Fibroblast of villous mesenchyme (primary cell): ENCODE measurements at regions not wholly inside any gene's neighbourhood (a gene's known extent, or its start where the extent isn't known, plus 50 kb on each side); places are given as distances from the start of the nearest gene placed in this dataset.

Experiments used
- DNase-seq: peaks from one replicate; pipeline ENCODE4 v3.0.0-alpha.2; 2010; ENCODE audit warnings: low read depth
- H3K4me3 ChIP-seq: 2 replicates; pipeline ENCODE4 v1.5.1; 2011; ENCODE audit warnings: low read depth, mild to moderate bottlenecking, low read length
- TF ChIP-seq, protein P1 (sequence below): IDR thresholded peaks from 2 replicates; pipeline ENCODE4 v1.5.1; 2012; ENCODE audit warnings: low read depth, mild to moderate bottlenecking, low read length; ENCODE audit not compliant: insufficient read depth

DNA sequence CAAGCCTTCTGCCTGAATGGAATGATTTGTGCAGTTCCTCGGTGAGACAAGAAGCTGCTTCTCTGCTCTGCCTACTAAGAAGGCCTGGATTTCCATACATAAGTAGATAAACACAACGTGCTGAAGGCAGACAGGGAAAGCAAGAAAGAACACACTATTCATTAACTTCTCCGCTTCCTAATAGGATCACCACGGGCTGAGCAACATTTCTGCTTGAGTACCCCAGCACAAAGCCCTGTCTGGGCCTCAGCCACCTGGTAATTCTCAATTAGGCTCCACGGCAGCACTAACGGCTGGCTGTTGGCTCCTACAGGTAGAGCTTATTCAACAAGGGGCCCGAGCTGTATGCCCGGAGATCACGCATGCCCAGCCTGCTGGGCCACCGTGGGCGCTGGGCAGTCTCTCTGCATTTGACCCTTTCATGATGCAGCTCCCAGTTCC lies 1156.6 kb downstream of the TBC1D22A start:
- DNase-seq = no peak
- H3K4me3 ChIP-seq = no peak overlapping the region
- TF ChIP-seq, protein P1, sequence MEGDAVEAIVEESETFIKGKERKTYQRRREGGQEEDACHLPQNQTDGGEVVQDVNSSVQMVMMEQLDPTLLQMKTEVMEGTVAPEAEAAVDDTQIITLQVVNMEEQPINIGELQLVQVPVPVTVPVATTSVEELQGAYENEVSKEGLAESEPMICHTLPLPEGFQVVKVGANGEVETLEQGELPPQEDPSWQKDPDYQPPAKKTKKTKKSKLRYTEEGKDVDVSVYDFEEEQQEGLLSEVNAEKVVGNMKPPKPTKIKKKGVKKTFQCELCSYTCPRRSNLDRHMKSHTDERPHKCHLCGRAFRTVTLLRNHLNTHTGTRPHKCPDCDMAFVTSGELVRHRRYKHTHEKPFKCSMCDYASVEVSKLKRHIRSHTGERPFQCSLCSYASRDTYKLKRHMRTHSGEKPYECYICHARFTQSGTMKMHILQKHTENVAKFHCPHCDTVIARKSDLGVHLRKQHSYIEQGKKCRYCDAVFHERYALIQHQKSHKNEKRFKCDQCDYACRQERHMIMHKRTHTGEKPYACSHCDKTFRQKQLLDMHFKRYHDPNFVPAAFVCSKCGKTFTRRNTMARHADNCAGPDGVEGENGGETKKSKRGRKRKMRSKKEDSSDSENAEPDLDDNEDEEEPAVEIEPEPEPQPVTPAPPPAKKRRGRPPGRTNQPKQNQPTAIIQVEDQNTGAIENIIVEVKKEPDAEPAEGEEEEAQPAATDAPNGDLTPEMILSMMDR = no peak

- TF ChIP-seq, protein P1 = no peak
Measured at GRCh38 chr22:47918276-47918921, 1155.9 kb downstream of the TBC1D22A start.

DNA sequence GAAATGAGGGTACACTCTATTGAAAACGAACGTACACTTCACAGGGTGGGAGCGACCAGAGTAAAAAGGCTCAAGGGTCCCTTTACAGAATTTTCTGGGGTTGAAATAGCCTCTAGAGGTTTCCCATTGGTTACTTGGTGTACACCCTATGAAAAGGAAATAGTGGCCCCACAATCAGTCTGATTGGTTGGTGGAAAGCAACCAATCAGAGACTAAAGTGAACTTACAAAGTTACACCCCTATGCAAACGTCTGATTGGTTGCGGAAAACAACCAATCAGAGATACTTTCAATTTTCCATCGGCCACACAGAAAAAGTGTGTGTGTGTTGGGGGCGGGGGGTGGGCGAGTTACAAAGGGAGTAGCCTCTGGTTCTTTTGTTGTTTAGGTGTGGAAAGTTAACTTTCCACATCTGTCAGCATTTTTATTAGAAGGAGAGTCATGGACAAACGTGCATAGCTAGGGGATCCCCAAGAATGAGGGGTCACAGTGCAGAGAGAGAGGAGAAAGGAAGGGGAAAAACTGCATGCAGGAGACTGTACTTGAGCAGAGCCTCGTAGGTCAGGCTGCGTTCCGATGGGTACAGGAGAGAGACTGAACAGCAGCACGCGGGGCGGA lies 1152.1 kb downstream of the TBC1D22A start:
- DNase-seq = no peak
- TF ChIP-seq, protein P1 = no peak

More at GRCh38 chr22:47918276-47918921, 1155.9 kb downstream of the TBC1D22A start:
- H3K4me3 ChIP-seq = no peak overlapping the region
- no peak for DNase-seq

GRCh38 chr22:47902646-47903180 lies 1140.3 kb downstream of the TBC1D22A start:
- no peak overlapping the region for H3K4me3 ChIP-seq
- no peak for DNase-seq
- TF ChIP-seq, protein P1 = no peak

More for the DNA sequence above, 1152.1 kb downstream of the TBC1D22A start:
- H3K4me3 ChIP-seq = no peak overlapping the region

GRCh38 chr22:47901911-47902310 lies 1139.5 kb downstream of the TBC1D22A start:
- H3K4me3 ChIP-seq = no peak overlapping the region
- no peak for DNase-seq
- TF ChIP-seq, protein P1 = no peak

DNA sequence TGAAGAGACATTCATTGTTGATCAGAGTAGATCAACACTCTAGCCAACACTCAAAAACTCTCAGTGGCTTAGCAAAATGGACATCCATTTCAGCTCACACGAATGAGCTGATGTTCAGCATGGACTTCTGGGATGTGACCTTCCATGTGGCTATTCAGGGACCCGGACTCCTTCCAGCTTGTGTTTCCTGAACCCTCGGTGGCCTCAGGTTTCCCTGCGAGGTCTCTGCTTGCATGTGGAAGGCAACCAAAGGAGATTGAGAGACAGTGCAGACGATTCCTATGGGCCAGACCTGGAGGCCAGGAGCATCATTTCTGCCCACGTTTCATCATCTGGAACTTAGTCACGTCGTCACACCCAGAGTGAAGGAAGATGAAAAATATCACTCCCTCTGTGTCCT lies 1137.4 kb downstream of the TBC1D22A start:
- DNase-seq = no peak
- no peak overlapping the region for H3K4me3 ChIP-seq
- TF ChIP-seq, protein P1 = no peak
